ENCODE measurements at regions not wholly inside any gene's neighbourhood (a gene's known extent, or its start where the extent isn't known, plus 50 kb on each side); places are given as distances from the start of the nearest gene placed in this dataset.
"Not testable (repeated sequence)": the region's sequence is repeated elsewhere in the genome, so short reads cannot be mapped to it uniquely, and the experiment has no call there.

GRCh38 chr2:239735829-239736357, 289.2 kb downstream of the NDUFA10 start:
- no peak overlapping the region for H3K27ac ChIP-seq
- TF ChIP-seq ZFX (IDR thresholded peaks at IDR 0.05; ENCODE audit: borderline replicate concordance) (no peak), CTCF (IDR thresholded peaks at IDR 0.05) (no peak)

- H3K27ac ChIP-seq, result no peak overlapping the region
- no peak for TF ChIP-seq ZFX (IDR thresholded peaks at IDR 0.05; ENCODE audit: borderline replicate concordance)
- TF ChIP-seq CTCF (IDR thresholded peaks at IDR 0.05), result no peak; the same call in 1 of the 2 replicates
These were observed 289.9 kb downstream of the NDUFA10 start for GRCh38 chr2:239735131-239735828.

- no peak for TF ChIP-seq ZFX (IDR thresholded peaks at IDR 0.05; ENCODE audit: borderline replicate concordance)
- TF ChIP-seq CTCF (IDR thresholded peaks at IDR 0.05), result no peak
- no peak overlapping the region for H3K27ac ChIP-seq
These were observed 290.6 kb downstream of the NDUFA10 start for GRCh38 chr2:239734436-239735005.

GRCh38 chr2:239732666-239733010, 292.5 kb downstream of the NDUFA10 start:
- no peak overlapping the region for H3K27ac ChIP-seq
- no peak for TF ChIP-seq CTCF (IDR thresholded peaks at IDR 0.05)
- no peak for TF ChIP-seq ZFX (IDR thresholded peaks at IDR 0.05; ENCODE audit: borderline replicate concordance)

GRCh38 chr2:239731998-239732665, 293.0 kb downstream of the NDUFA10 start:
- TF ChIP-seq CTCF (IDR thresholded peaks at IDR 0.05), result no peak
- TF ChIP-seq ZFX (IDR thresholded peaks at IDR 0.05; ENCODE audit: borderline replicate concordance), result no peak
- no peak overlapping the region for H3K27ac ChIP-seq

GRCh38 chr2:239731422-239731821, 293.7 kb downstream of the NDUFA10 start:
- no peak for TF ChIP-seq ZFX (IDR thresholded peaks at IDR 0.05; ENCODE audit: borderline replicate concordance)
- TF ChIP-seq CTCF (IDR thresholded peaks at IDR 0.05), result peak; percentile 26; the same call in 1 of the 2 replicates
- no peak overlapping the region for H3K27ac ChIP-seq

GRCh38 chr2:239730897-239731296, 294.2 kb downstream of the NDUFA10 start:
- no peak overlapping the region for H3K27ac ChIP-seq
- TF ChIP-seq CTCF (IDR thresholded peaks at IDR 0.05) (no peak), ZFX (IDR thresholded peaks at IDR 0.05; ENCODE audit: borderline replicate concordance) (no peak)

- not testable (repeated sequence) for H3K27ac ChIP-seq
These were observed 294.6 kb downstream of the NDUFA10 start for GRCh38 chr2:239730567-239730882.

Data from 22Rv1 (cell line).